ENCODE measurements at regions not wholly inside any gene's neighbourhood (a gene's known extent, or its start where the extent isn't known, plus 50 kb on each side); places are given as distances from the start of the nearest gene placed in this dataset.

GRCh38 chr6:130740308-130740707, 86.9 kb upstream of the SMLR1 start:
- no peak overlapping the region for H3K27ac Mint-ChIP-seq
- peaks cover 13% of the 10 kb centered on the region for H3K4me1 Mint-ChIP-seq (ENCODE audit: low read depth)
- no peak for TF ChIP-seq CTCF (IDR thresholded peaks at IDR 0.05; ENCODE audit: unreplicated experiment)
- no peaks in the 10 kb centered on the region for H3K36me3 Mint-ChIP-seq (ENCODE audit: insufficient read depth)
- DNase-seq (ENCODE audit: low spot score, unreplicated experiment): no peak
- H3K9me3 Mint-ChIP-seq (ENCODE audit: low read depth): no peaks in the 10 kb centered on the region
- no peak overlapping the region for H3K4me3 Mint-ChIP-seq (ENCODE audit: low read depth)
- peaks cover 8% of the 10 kb centered on the region for H3K27me3 Mint-ChIP-seq

- DNase-seq (ENCODE audit: low spot score, unreplicated experiment): no peak
- Mint-ChIP-seq H3K4me1 (ENCODE audit: low read depth) (peaks cover 17% of the 10 kb centered on the region), H3K9me3 (ENCODE audit: low read depth) (no peaks in the 10 kb centered on the region), H3K27ac (no peak overlapping the region), H3K36me3 (ENCODE audit: insufficient read depth) (no peaks in the 10 kb centered on the region), H3K4me3 (ENCODE audit: low read depth) (no peak overlapping the region), H3K27me3 (peaks cover 8% of the 10 kb centered on the region)
- TF ChIP-seq CTCF (IDR thresholded peaks at IDR 0.05; ENCODE audit: unreplicated experiment): no peak
These were observed 85.0 kb upstream of the SMLR1 start for GRCh38 chr6:130742131-130742681.

- Mint-ChIP-seq H3K4me1 (ENCODE audit: low read depth) (peaks cover 17% of the 10 kb centered on the region), H3K9me3 (ENCODE audit: low read depth) (no peaks in the 10 kb centered on the region), H3K36me3 (ENCODE audit: insufficient read depth) (no peaks in the 10 kb centered on the region), H3K27ac (no peak overlapping the region), H3K27me3 (peaks cover 8% of the 10 kb centered on the region), H3K4me3 (ENCODE audit: low read depth) (no peak overlapping the region)
- peak; percentile 36 for TF ChIP-seq CTCF (IDR thresholded peaks at IDR 0.05; ENCODE audit: unreplicated experiment)
- DNase-seq (ENCODE audit: low spot score, unreplicated experiment): no peak
These were observed 84.0 kb upstream of the SMLR1 start for GRCh38 chr6:130743175-130743574.

GRCh38 chr6:130744576-130745366, 82.4 kb upstream of the SMLR1 start:
- H3K9me3 Mint-ChIP-seq (ENCODE audit: low read depth): no peaks in the 10 kb centered on the region
- H3K27me3 Mint-ChIP-seq: peaks cover 8% of the 10 kb centered on the region
- no peak for DNase-seq (ENCODE audit: low spot score, unreplicated experiment)
- no peaks in the 10 kb centered on the region for H3K36me3 Mint-ChIP-seq (ENCODE audit: insufficient read depth)
- H3K4me1 Mint-ChIP-seq (ENCODE audit: low read depth): peaks cover 17% of the 10 kb centered on the region
- no peak overlapping the region for H3K27ac Mint-ChIP-seq
- no peak for TF ChIP-seq CTCF (IDR thresholded peaks at IDR 0.05; ENCODE audit: unreplicated experiment)
- H3K4me3 Mint-ChIP-seq (ENCODE audit: low read depth): no peak overlapping the region

DNA sequence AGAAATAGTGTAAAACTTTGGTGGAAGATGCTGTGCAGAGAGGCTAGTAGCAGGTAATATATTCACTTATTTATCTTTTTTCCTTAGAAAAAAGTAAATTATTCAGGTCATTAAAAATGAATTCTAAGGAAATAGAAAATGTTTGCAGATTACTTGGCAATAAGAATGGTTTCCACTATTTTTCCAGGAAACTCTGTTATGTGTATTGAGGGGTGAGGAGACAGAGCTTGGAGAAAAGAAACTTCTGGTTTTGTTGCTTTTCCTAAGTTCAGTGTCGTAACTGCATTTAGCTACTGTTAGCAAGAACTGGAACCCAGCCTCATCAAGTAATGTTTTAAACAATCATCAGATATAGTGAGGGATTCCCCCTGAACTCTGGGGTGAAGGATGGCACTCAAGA, 79.2 kb upstream of the SMLR1 start:
- H3K9me3 Mint-ChIP-seq (ENCODE audit: low read depth): peaks cover 5% of the 10 kb centered on the region
- no peak overlapping the region for H3K4me3 Mint-ChIP-seq (ENCODE audit: low read depth)
- no peak for TF ChIP-seq CTCF (IDR thresholded peaks at IDR 0.05; ENCODE audit: unreplicated experiment)
- peaks cover 14% of the 10 kb centered on the region for H3K4me1 Mint-ChIP-seq (ENCODE audit: low read depth)
- H3K27ac Mint-ChIP-seq: no peak overlapping the region
- no peaks in the 10 kb centered on the region for H3K27me3 Mint-ChIP-seq
- H3K36me3 Mint-ChIP-seq (ENCODE audit: insufficient read depth): no peaks in the 10 kb centered on the region
- no peak for DNase-seq (ENCODE audit: low spot score, unreplicated experiment)
